Stimulated activated CD8-positive, alpha-beta memory T cell treated with anti-CD3 and anti-CD28 coated beads, Interleukin-12 subunit alpha, Interleukin-12 subunit beta, amount 100 ng/mL, for 24 hours (primary cell): ENCODE measurements at regions not wholly inside any gene's neighbourhood (a gene's known extent, or its start where the extent isn't known, plus 50 kb on each side); places are given as distances from the start of the nearest gene placed in this dataset.
"Not testable (repeated sequence)": the region's sequence is repeated elsewhere in the genome, so short reads cannot be mapped to it uniquely, and the experiment has no call there.

Experiments
- DNase-seq: peaks from one replicate; pipeline ENCODE4 v3.0.0-alpha.2; 2020; ENCODE audit errors: extremely low read depth

DNA sequence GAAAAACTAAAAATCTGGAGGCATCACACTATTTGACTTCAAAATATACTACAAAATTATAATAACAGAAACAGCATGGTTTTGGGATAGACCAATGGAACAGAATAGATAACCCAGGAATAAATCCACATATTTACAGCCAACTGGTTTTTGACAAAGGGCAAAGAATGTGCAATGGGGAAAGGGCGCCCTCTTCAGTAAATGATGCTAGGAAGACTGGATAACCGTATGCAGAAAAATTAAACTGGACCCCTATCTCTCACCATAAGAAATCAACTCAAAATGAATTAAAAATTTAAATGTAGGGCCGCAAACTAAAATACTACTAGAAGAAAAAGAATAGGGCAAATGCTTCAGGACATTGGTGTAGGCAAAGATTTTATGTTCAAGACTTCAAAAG lies 440.5 kb upstream of the SGCG start:
- DNase-seq = no peak

DNA sequence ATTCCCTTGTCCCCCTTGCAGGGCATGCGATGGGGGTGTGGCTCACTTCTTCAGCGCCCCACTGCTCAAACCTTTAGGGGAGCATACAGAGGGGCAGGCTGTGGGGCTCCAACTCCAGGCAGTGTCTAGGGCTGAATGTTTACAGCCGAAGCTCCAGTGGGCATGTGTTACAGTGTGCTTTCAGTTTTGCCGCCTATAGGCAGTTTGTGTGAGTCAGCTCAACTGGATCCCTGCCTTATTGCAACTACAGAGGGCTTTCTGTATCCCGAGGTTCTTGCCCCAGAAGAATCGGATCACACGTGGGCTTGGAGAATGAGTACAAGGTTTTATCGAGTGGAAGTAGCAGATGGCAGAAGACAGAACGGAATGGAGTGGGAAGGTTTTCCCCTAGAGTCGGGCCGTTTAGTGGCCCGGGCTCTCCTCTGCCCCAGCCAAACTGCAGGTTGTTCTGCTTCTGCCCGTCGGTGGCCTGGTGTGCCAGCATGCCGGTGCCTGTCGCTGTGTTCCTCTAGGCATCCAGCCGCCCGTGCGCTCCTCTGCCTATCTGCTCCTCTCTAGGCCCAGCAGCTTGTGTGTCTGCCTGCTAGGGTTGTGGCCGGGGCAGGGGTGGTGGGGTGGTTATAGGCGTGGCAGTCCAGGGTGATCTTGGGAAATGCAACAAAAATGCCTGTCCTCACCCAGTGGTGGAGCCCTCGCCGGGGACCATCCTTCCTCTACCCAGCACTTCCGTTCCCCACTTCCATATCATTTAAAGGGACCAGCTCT lies 435.9 kb upstream of the SGCG start:
- no peak for DNase-seq

DNA sequence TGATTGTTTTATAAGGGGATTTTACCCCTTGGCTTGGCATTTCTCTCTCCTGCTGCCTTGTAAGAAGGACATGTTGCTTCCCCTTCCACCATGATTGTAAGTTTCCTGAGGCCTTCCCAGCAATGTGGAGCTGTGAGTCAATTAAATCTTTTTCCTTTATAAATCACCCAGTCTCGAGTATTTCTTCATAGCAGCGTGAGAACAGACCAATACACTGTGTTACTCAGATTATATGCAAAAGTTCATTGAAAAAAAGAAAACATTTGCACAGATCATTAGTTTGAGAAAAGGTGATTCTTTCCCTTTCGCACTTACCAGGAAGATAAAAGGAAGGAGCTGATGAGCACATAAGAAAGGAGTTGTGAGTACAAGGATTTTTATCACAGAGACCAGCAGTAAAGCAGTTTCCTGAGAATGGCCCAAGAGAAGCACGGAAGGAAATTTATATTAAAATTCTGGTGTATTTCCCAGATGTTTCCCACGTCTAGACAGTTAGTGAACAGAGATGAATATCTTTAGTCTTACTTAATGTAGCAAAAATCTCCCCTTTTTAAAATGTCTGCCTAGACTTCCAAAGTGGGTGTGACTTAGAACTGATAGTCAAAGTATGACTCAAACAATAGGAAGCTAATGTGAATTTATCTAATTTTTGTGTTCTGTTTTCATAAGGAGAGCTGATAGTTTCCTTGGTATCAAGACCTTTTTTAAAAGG lies 431.8 kb upstream of the SGCG start:
- DNase-seq = no peak

DNA sequence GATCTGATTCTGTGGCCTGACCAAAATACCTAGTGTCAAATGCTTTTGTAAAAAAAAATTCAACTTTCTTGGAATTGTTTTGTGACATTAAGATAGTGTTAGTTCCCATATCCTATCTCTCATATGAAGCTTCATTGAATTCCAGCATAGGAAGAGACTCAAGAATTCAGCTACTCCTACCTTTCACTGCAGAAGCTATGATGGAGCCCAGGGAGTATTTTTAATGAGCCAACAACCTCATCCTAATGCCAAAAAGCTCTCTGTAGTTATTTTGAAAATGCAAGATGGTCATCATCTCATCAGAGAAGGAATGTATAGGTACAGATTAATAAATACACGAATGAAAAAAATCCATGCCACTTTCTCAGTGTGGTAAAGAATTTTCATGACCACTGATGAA lies 431.2 kb upstream of the SGCG start:
- DNase-seq = no peak

GRCh38 chr13:22757530-22758120 lies 423.2 kb upstream of the SGCG start:
- no peak for DNase-seq

DNA sequence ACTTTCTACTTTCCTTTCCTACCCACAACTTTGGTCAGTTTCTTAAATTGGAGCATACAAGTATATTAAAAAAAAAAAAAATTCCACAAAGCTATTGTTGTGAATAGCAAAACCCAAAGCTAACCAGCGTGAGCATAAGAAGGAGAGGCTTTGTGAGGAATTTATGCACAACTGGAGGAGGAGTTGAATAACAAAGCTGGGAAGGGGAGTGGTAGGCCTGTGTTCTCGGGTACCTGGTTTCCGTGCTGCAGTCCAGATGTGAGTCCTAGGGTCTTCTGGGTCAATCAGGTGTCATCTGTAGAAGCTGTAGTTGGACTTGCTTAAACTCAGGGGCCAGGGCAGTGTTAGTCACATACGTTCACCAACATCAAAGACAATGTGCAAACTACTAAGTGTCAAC lies 422.5 kb upstream of the SGCG start:
- DNase-seq = no peak

DNA sequence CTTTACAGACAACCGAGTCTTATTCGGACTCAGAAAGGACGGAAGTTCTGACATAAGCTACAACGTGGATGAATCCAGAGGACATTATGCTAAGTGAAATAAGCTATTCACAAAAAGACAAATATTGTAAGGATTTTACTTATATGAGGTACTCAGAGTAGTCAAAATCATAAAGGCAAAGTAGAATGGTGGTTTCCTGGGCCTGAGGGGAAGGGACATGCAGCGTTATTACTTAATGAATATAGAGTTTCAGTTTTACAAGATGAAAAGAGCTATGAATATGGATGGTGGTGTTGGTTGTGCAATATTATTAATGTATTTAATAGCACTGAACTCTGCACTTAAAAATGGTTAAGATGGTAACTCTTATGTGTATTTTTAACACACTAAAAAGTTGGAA lies 419.1 kb upstream of the SGCG start:
- no peak for DNase-seq

GRCh38 chr13:22765547-22765946 lies 415.2 kb upstream of the SGCG start:
- no peak for DNase-seq

GRCh38 chr13:22770891-22771290 lies 409.9 kb upstream of the SGCG start:
- no peak for DNase-seq

GRCh38 chr13:22773465-22773864 lies 407.3 kb upstream of the SGCG start:
- no peak for DNase-seq

- no peak for DNase-seq
Measured at GRCh38 chr13:22776394-22777186, 404.2 kb upstream of the SGCG start.

DNA sequence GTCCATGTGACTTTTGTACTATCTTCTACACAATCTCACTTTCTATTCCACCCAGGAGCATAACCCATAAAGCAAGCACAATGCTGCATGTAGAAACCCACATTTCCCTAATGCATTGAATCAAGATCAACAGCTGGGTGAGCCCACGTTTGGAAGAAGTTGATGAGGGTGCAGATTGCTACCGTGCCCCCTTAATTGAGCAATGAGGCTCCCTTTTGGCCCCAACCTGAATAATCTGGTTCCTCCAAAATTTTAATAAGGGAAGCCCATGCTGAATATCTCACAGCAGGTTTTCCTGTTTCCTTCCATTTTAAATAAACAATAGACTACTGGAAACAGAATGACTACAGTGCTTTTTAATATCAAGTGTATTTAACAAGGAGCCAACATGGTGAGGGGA lies 403.6 kb upstream of the SGCG start:
- no peak for DNase-seq

DNA sequence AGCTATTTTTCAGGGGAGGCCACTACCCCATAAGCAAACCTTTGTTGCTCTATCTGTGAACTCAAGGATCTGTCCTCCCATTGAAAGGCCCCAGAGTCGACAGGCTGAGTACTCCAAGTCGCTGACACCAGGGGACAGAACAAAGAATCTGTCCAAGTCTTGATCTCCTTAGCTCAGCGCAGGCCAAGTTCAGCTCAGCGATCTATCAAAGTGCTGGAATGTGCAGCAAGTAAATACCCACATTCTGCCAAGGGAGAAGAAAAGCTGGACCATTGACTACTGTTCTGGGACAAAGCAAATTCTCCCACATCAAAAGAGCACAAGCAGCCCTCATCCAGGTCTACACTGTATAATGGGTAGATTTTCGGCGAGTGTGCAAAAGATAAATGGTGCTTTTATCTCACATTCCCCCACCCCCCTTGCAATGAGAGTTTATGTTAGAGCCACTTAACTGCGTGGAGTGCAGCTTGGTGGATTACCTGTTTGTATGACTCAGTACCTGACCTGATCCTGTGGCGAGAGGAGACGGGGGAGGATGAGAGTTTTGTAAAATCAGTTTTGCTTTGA lies 391.7 kb upstream of the SGCG start:
- no peak for DNase-seq

DNA sequence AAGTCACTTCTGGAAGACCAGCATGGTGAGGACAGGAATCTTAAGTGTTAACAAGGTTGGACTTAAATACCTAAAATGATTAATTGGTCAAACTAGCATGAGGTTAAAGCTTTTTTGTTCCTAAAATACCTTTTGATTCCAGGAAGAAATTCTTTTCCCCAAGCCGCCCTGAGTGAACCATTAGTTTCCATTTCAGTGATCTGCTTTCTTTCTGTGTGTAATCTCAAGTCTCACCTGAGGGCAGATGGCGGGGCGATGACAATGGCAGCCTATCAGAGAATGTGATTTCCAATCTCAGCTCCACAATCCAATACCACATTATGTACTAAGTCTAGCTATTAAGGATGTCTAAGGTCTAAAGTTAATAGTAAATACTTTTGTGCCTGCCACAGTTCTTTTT lies 390.9 kb upstream of the SGCG start:
- no peak for DNase-seq

DNA sequence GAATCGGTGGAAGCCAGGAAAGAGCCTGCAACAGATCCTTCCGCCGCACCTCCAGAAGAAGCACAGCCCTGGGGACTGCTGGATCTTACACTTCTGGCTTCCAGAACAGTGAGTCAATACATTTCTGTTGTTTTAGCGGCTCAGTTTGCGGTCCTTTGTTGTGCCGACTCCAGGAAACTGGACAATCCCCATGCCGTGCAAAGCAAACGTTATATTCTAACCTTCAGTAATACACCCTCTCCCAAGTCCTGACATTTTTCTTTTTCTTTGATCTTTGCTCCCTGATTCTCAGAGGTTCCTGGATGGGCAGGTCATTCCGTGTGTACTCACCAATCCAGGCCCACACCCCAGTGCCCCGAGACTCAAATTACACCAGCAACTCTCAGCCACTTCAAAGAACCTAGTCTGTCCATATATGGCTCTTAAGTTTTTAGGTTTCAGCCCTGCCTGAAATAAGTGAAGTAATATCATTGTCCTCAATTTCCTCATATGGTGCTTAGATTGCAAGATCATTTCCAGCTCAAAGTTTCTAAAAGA lies 387.1 kb upstream of the SGCG start:
- DNase-seq = no peak

DNA sequence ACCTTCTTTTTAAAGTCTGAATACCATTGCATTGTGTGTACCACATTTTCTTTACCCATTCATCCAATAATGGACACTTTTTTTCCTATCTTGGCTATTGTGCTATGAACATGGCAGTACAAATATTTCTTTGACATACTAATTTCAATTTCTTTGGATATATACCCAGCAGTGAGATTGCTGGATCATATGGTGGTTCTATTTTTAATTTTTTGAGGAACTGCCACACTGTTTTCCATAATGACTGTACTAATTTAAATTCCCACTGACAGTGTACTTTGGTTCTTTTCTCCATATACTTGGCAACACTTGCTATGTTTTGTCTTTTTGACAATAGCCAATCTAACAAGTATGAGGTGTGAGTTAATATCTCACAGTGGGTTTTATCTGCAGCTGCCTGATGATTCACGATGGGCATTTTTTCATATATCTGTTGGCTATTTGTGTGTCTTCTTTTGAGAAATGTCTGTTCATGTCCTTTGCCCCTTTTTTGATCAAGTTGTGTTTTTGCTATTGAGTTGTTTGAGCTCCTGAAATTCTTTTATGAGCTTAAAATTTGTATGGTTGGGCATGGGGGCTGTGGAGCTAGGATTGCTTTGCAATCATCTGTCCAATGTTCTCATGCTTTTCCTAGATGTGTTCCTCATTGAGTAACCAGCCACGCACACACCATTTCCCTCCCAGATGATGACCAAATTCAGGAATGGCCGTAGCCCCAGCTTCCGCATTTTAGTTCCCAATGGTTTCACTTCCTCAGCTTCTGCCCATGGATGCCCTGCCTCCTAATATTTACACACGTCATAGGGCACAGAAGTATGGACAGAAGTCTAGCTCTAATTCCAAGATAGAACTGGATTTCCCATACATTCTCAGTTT lies 380.0 kb upstream of the SGCG start:
- DNase-seq = no peak

DNA sequence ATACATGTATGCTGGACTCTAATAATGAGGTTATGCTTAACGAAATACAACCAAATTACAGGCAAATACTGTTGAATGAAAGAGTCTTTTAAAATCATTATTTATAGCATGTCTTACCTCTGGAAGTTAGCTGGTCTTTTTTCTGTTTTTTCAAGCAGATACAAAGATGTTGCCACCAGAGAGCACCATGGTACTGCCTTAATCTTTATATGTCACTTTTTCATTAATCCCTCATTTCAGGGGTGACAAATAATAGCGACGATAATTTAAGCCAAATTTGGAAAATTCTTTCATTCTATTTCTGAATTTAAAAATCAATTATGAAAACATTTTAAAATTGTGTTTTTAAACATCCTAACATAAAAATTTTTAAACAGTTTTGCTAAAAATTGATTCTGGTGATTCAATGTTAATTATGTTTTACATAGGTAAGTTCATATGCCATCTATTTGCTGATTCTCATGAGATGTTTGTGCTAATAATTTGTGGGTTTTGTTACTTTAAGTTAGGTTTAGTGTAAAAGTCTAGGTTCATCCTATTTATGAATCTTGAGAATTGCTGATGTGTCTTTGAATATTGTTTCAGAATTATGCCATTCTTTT lies 379.3 kb upstream of the SGCG start:
- DNase-seq = no peak

- no peak for DNase-seq
Measured at GRCh38 chr13:22812793-22813192, 368.0 kb upstream of the SGCG start.

- not testable (repeated sequence) for DNase-seq
Measured at GRCh38 chr13:22813531-22814377, 367.0 kb upstream of the SGCG start.
